OCI-LY7 (cell line): ENCODE measurements at regions not wholly inside any gene's neighbourhood (a gene's known extent, or its start where the extent isn't known, plus 50 kb on each side); places are given as distances from the start of the nearest gene placed in this dataset.

Experiments used
- BruUV-seq: library from RNA; stranded (reverse); fragments of 400-500 nt; replicated peaks from 2 replicates; lab custom pipeline; 2021; lab: Mats Ljungman, UMichigan
- CTCF ChIA-PET: fragments of 300-600 bp; sonication (Branson Sonifier 250); formaldehyde crosslinking; loops from one replicate; lab custom pipeline; 2022; ENCODE audit warnings: antibody characterized with exemption; ENCODE audit not compliant: unreplicated experiment; lab: Charles Lee
- POLR2A ChIA-PET: fragments of 300-600 bp; sonication (Branson Sonifier 250); formaldehyde crosslinking; loops from one replicate; lab custom pipeline; 2022; ENCODE audit warnings: antibody characterized with exemption; lab: Charles Lee
- DNase-seq: peaks from one replicate; pipeline ENCODE4 v3.0.0-alpha.2; 2015; ENCODE audit warnings: low spot score
- H2AFZ ChIP-seq: fragments of 200-600 bp; sonication (generic), shearing (Covaris generic); 2 replicates; pipeline ENCODE4 v1.6.1; 2014; ENCODE audit warnings: mild to moderate bottlenecking, antibody characterized with exemption, low read length, moderate library complexity
- H3K27ac ChIP-seq: fragments of 200-600 bp; sonication (generic); 2 replicates; pipeline ENCODE4 v1.5.1; 2014; ENCODE audit warnings: mixed run types, low read depth, mild to moderate bottlenecking, moderate library complexity, low read length, inconsistent platforms; ENCODE audit not compliant: poor library complexity, severe bottlenecking
- H3K36me3 ChIP-seq: fragments of 200-600 bp; sonication (generic); 2 replicates; pipeline ENCODE4 v1.6.1; 2014; ENCODE audit warnings: mild to moderate bottlenecking, antibody characterized with exemption, low read length, moderate library complexity, mixed read lengths; ENCODE audit not compliant: insufficient read depth
- H3K4me1 ChIP-seq: fragments of 200-600 bp; sonication (generic); 2 replicates; pipeline ENCODE4 v1.5.1; 2014; ENCODE audit warnings: mild to moderate bottlenecking, low read length; ENCODE audit not compliant: insufficient read depth, poor library complexity, severe bottlenecking
- H3K4me2 ChIP-seq: fragments of 200-600 bp; sonication (generic); 2 replicates; pipeline ENCODE4 v1.6.1; 2014; ENCODE audit warnings: mild to moderate bottlenecking, low read length
- H3K4me3 ChIP-seq: fragments of 200-600 bp; sonication (generic); 2 replicates; pipeline ENCODE4 v1.5.1; 2014; ENCODE audit warnings: mild to moderate bottlenecking, low read depth, low read length; ENCODE audit not compliant: poor library complexity, severe bottlenecking
- H3K79me2 ChIP-seq: fragments of 200-600 bp; sonication (generic); 2 replicates; pipeline ENCODE4 v1.6.1; 2016; ENCODE audit warnings: low read depth, mild to moderate bottlenecking, low read length, moderate library complexity, mixed read lengths; ENCODE audit not compliant: insufficient read depth
- H3K9me2 ChIP-seq: fragments of 200-600 bp; sonication (generic); 2 replicates; pipeline ENCODE4 v1.6.1; 2016; ENCODE audit warnings: mild to moderate bottlenecking, low read length, mixed read lengths; ENCODE audit not compliant: insufficient read depth
- H3K9me3 ChIP-seq: fragments of 200-600 bp; sonication (generic); 2 replicates; pipeline ENCODE4 v1.6.1; 2014; ENCODE audit warnings: mild to moderate bottlenecking, mixed run types, low read length, mixed read lengths
- H4K20me1 ChIP-seq: fragments of 200-600 bp; sonication (generic); 2 replicates; pipeline ENCODE4 v1.6.1; 2014; ENCODE audit warnings: mild to moderate bottlenecking, antibody characterized with exemption, low read length, moderate library complexity, mixed read lengths; ENCODE audit not compliant: insufficient read depth
- CTCF ChIP-seq: fragments of 200-600 bp; sonication (generic); conservative IDR thresholded peaks from 2 replicates; pipeline ENCODE4 v1.5.1; 2014; ENCODE audit warnings: mild to moderate bottlenecking, antibody characterized with exemption, low read length, moderate library complexity, mixed read lengths
- EZH2phosphoT487 ChIP-seq: fragments of 200-600 bp; sonication (generic); IDR thresholded peaks from 2 replicates; pipeline ENCODE4 v1.6.1; 2018; ENCODE audit warnings: low read depth, borderline replicate concordance, mild to moderate bottlenecking, mixed run types, antibody characterized with exemption, low read length, moderate library complexity, mixed read lengths
- intact Hi-C: fragments of 100-400 bp; cut with micrococcal nuclease; formaldehyde crosslinking; loops from one replicate; pipeline ENCODE4 v1.10.0; 2022; ENCODE audit not compliant: unreplicated experiment

- ChIA-PET CTCF (no interaction called here), POLR2A (interaction anchor here (0.5 kb wide), 1 partner anchor 845 kb away, joined by 5 read pairs; no protein-coding TSS in a partner anchor)
- no TSS peak for BruUV-seq
These were observed 513.6 kb upstream of the DPH6 start for GRCh38 chr15:36059596-36059995.

DNA sequence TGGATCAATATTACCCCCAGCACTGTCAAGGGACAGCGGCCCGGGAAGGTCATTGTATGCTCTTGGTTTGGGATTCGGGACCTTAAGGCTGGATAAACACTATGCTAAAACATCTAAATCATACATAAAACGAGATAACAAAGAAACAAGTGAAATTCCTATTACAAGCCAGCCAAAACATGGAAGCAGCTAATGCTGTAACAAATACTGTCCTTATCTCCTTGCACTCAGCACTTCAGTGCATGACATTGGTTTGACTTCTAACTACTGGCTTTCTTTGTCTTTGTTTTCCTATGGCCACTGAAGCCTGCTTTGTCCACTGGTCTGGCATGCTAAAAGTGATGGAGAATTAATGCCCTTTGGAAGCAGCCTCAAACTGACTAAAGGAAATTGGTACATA is 516.4 kb upstream of the DPH6 start:
- POLR2A ChIA-PET: no interaction called here
- no peaks in the 10 kb centered on the region for H3K9me3 ChIP-seq
- H3K9me2 ChIP-seq: no peaks in the 10 kb centered on the region

More at GRCh38 chr15:36059596-36059995, 513.6 kb upstream of the DPH6 start:
- Histone ChIP-seq H3K79me2 (no peaks in the 10 kb centered on the region), H4K20me1 (no peaks in the 10 kb centered on the region), H3K36me3 (no peaks in the 10 kb centered on the region), H3K27ac (no peak overlapping the region), H3K4me1 (no peaks in the 10 kb centered on the region), H3K9me3 (no peaks in the 10 kb centered on the region), H3K9me2 (no peaks in the 10 kb centered on the region), H2AFZ (no peak overlapping the region), H3K4me3 (no peak overlapping the region), H3K4me2 (no peak overlapping the region)
- intact Hi-C loops: no loop called here
- no peak for DNase-seq
- no peak for TF ChIP-seq EZH2phosphoT487
- TF ChIP-seq CTCF: no peak

DNA sequence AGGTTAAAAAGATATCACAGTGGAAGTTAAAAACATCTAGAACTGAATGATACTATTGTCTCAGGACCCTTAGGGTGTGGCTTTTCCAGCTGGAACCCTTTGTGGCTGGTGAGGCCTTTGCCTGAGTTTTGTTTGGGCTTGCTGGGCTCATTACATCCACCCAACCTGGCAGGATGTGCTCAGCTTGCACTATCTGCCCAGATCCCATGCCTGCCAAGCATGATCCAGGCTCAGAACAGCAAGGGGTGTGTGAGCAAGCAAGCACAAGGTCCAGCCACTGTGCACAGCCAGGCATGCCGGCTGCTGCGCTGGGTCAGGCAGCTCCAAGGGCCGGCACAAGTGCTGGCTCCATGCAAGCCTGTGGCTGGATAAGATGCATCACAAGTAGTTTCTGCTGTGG is 512.7 kb upstream of the CDIN1 start:
- TF ChIP-seq CTCF: no peak
- no peak for TF ChIP-seq EZH2phosphoT487
- no peak for DNase-seq
- no TSS peak for BruUV-seq
- H3K36me3 ChIP-seq: no peaks in the 10 kb centered on the region
- intact Hi-C loops: no loop called here
- no peaks in the 10 kb centered on the region for H3K4me1 ChIP-seq
- no peak overlapping the region for H3K27ac ChIP-seq
- no peaks in the 10 kb centered on the region for H3K9me3 ChIP-seq
- no peaks in the 10 kb centered on the region for H3K79me2 ChIP-seq
- ChIA-PET CTCF (no interaction called here), POLR2A (no interaction called here)
- H3K4me2 ChIP-seq: no peak overlapping the region
- no peak overlapping the region for H3K4me3 ChIP-seq
- H4K20me1 ChIP-seq: no peaks in the 10 kb centered on the region
- no peak overlapping the region for H2AFZ ChIP-seq
- H3K9me2 ChIP-seq: no peaks in the 10 kb centered on the region

More for the DNA sequence above, 516.4 kb upstream of the DPH6 start:
- no peak overlapping the region for H3K4me2 ChIP-seq
- H3K36me3 ChIP-seq: no peaks in the 10 kb centered on the region
- TF ChIP-seq EZH2phosphoT487: no peak
- no peak for TF ChIP-seq CTCF
- no TSS peak for BruUV-seq
- DNase-seq: no peak
- CTCF ChIA-PET: no interaction called here
- no peak overlapping the region for H3K4me3 ChIP-seq
- no peaks in the 10 kb centered on the region for H4K20me1 ChIP-seq
- no peaks in the 10 kb centered on the region for H3K79me2 ChIP-seq
- H2AFZ ChIP-seq: no peak overlapping the region
- no peak overlapping the region for H3K27ac ChIP-seq
- no peaks in the 10 kb centered on the region for H3K4me1 ChIP-seq
- intact Hi-C loops: no loop called here
